SK-N-SH treated with all-trans-retinoic acid at 6 μM for 48 hours (cell line): ENCODE measurements at regions not wholly inside any gene's neighbourhood (a gene's known extent, or its start where the extent isn't known, plus 50 kb on each side); places are given as distances from the start of the nearest gene placed in this dataset.

Source experiments
- ATAC-seq: fragments of 200-7000 bp; cut with Tn5 transposase; 3 replicates; pipeline ENCODE4 v1.9.1; 2020; ENCODE audit warnings: mild to moderate bottlenecking, moderate library complexity
- ARNTL ChIP-seq: fragments of 450-650 bp; formaldehyde crosslinking; IDR thresholded peaks from 2 replicates; pipeline ENCODE4 v1.5.0; 2020; ENCODE audit warnings: low read depth, mild to moderate bottlenecking, moderate library complexity, borderline replicate concordance
- BACH2 ChIP-seq: fragments of 250-450 bp; sonication (Bioruptor Pico); IDR thresholded peaks from 2 replicates; pipeline ENCODE4 v1.9.0; 2021; ENCODE audit warnings: mild to moderate bottlenecking, borderline replicate concordance
- CREB5 ChIP-seq: fragments of 250-450 bp; sonication (Bioruptor Pico); IDR thresholded peaks from 2 replicates; pipeline ENCODE4 v1.5.1; 2020; ENCODE audit warnings: low read depth, mild to moderate bottlenecking, moderate library complexity
- CSDC2 ChIP-seq: fragments of 250-450 bp; sonication (Bioruptor Pico); IDR thresholded peaks from 2 replicates; pipeline ENCODE4 v1.5.0; 2020; ENCODE audit warnings: mild to moderate bottlenecking, moderate library complexity
- CSRNP3 ChIP-seq: fragments of 250-450 bp; sonication (Bioruptor Pico); IDR thresholded peaks from 2 replicates; pipeline ENCODE4 v1.5.1; 2021; ENCODE audit warnings: mild to moderate bottlenecking, moderate library complexity
- ESRRG ChIP-seq: fragments of 250-450 bp; sonication (Bioruptor Pico); IDR thresholded peaks from 2 replicates; pipeline ENCODE4 v1.6.1; 2021; ENCODE audit warnings: mild to moderate bottlenecking
- GLIS3 ChIP-seq: fragments of 250-450 bp; sonication (Bioruptor Pico); IDR thresholded peaks from 2 replicates; pipeline ENCODE4 v1.5.0; 2020; ENCODE audit warnings: mild to moderate bottlenecking, moderate library complexity
- ISL1 ChIP-seq: fragments of 250-450 bp; sonication (Bioruptor Pico); IDR thresholded peaks from 2 replicates; pipeline ENCODE4 v2.1.2; 2022; ENCODE audit warnings: mild to moderate bottlenecking, moderate library complexity
- OSR1 ChIP-seq: fragments of 250-450 bp; sonication (Bioruptor Pico); IDR thresholded peaks from 2 replicates; pipeline ENCODE4 v1.8.0; 2022; ENCODE audit warnings: moderate library complexity, mild to moderate bottlenecking, inconsistent platforms
- PATZ1 ChIP-seq: fragments of 250-450 bp; sonication (Bioruptor Pico); IDR thresholded peaks from 2 replicates; pipeline ENCODE4 v1.8.0; 2020; ENCODE audit warnings: mild to moderate bottlenecking, moderate library complexity, borderline replicate concordance
- POU6F1 ChIP-seq: fragments of 250-450 bp; sonication (Bioruptor Pico); IDR thresholded peaks from 2 replicates; pipeline ENCODE4 v1.8.0; 2021; ENCODE audit warnings: low read depth, mild to moderate bottlenecking, moderate library complexity, borderline replicate concordance
- PPARA ChIP-seq: fragments of 250-450 bp; sonication (Bioruptor Pico); IDR thresholded peaks from 2 replicates; pipeline ENCODE4 v1.5.0; 2020; ENCODE audit warnings: mild to moderate bottlenecking, borderline replicate concordance
- RARB ChIP-seq: fragments of 250-450 bp; sonication (Bioruptor Pico); IDR thresholded peaks from 2 replicates; pipeline ENCODE4 v1.8.0; 2021; ENCODE audit warnings: mild to moderate bottlenecking, moderate library complexity
- SNAI2 ChIP-seq: fragments of 250-450 bp; sonication (Bioruptor Pico); IDR thresholded peaks from 2 replicates; pipeline ENCODE4 v1.5.0; 2020; ENCODE audit warnings: mild to moderate bottlenecking, moderate library complexity
- TOX ChIP-seq: fragments of 250-450 bp; sonication (Bioruptor Pico); IDR thresholded peaks from 2 replicates; pipeline ENCODE4 v1.8.0; 2021; ENCODE audit warnings: mild to moderate bottlenecking, moderate library complexity, borderline replicate concordance
- TSHZ2 ChIP-seq: fragments of 250-450 bp; sonication (Bioruptor Pico); IDR thresholded peaks from 2 replicates; pipeline ENCODE4 v1.5.0; 2020; ENCODE audit warnings: mild to moderate bottlenecking, moderate library complexity
- ZC3H10 ChIP-seq: fragments of 250-450 bp; sonication (Bioruptor Pico); IDR thresholded peaks from 2 replicates; pipeline ENCODE4 v1.5.1; 2021; ENCODE audit warnings: mild to moderate bottlenecking, moderate library complexity
- ZFP3 ChIP-seq: fragments of 250-450 bp; sonication (Bioruptor Pico); IDR thresholded peaks from 2 replicates; pipeline ENCODE4 v1.5.0; 2020; ENCODE audit warnings: mild to moderate bottlenecking, moderate library complexity
- ZFP30 ChIP-seq: fragments of 450-650 bp; formaldehyde crosslinking; IDR thresholded peaks from 2 replicates; pipeline ENCODE4 v1.5.0; 2022; ENCODE audit warnings: mild to moderate bottlenecking, moderate library complexity
- ZNF70 ChIP-seq: fragments of 450-650 bp; formaldehyde crosslinking; IDR thresholded peaks from 2 replicates; pipeline ENCODE4 v1.5.0; 2020; ENCODE audit warnings: mild to moderate bottlenecking, moderate library complexity
- ZNF8 ChIP-seq: fragments of 450-650 bp; formaldehyde crosslinking; IDR thresholded peaks from 2 replicates; pipeline ENCODE4 v1.5.0; 2020; ENCODE audit warnings: mild to moderate bottlenecking, moderate library complexity

- TF ChIP-seq TSHZ2 (CRISPR knock-in tag) (no peak), CREB5 (CRISPR knock-in tag) (no peak), CSRNP3 (CRISPR knock-in tag) (no peak), SNAI2 (CRISPR knock-in tag) (no peak), ZC3H10 (no peak), ESRRG (no peak), ISL1 (no peak)
- no peak for ATAC-seq
Measured at GRCh38 chr10:128839134-128839533, 627.9 kb upstream of the MGMT start.

GRCh38 chr10:128839701-128840100 is 627.3 kb upstream of the MGMT start:
- no peak for ATAC-seq
- no peak for TF ChIP-seq PPARA (CRISPR knock-in tag)
- no peak for TF ChIP-seq ZNF8 (CRISPR knock-in tag)
- no peak for TF ChIP-seq TSHZ2 (CRISPR knock-in tag)
- TF ChIP-seq SNAI2 (CRISPR knock-in tag): no peak
- no peak for TF ChIP-seq ISL1
- TF ChIP-seq PATZ1 (CRISPR knock-in tag): no peak
- TF ChIP-seq BACH2 (CRISPR knock-in tag): no peak
- no peak for TF ChIP-seq OSR1 (CRISPR knock-in tag)
- no peak for TF ChIP-seq ARNTL (CRISPR knock-in tag)
- TF ChIP-seq CSDC2 (CRISPR knock-in tag): no peak
- TF ChIP-seq ESRRG: no peak
- TF ChIP-seq ZC3H10: no peak
- no peak for TF ChIP-seq TOX (CRISPR knock-in tag)
- no peak for TF ChIP-seq ZFP30 (CRISPR knock-in tag)
- no peak for TF ChIP-seq ZFP3 (CRISPR knock-in tag)
- TF ChIP-seq ZNF70 (CRISPR knock-in tag): no peak
- TF ChIP-seq CSRNP3 (CRISPR knock-in tag): no peak
- no peak for TF ChIP-seq GLIS3
- TF ChIP-seq RARB (CRISPR knock-in tag): no peak
- no peak for TF ChIP-seq POU6F1 (CRISPR knock-in tag)
